Ishikawa (cell line): ENCODE measurements at regions not wholly inside any gene's neighbourhood (a gene's known extent, or its start where the extent isn't known, plus 50 kb on each side); places are given as distances from the start of the nearest gene placed in this dataset.

Experiments
- CEBPB ChIP-seq: IDR thresholded peaks from 2 replicates; pipeline ENCODE4 v1.6.1; 2012
- CREB1 ChIP-seq: IDR thresholded peaks from 2 replicates; pipeline ENCODE4 v1.6.1; 2012; ENCODE audit warnings: low read depth
- EGR1 ChIP-seq: IDR thresholded peaks from 2 replicates; pipeline ENCODE4 v1.6.1; 2012
- EP300 ChIP-seq: IDR thresholded peaks from 2 replicates; pipeline ENCODE4 v1.6.1; 2012; ENCODE audit warnings: borderline replicate concordance
- FOXM1 ChIP-seq: IDR thresholded peaks from 2 replicates; pipeline ENCODE4 v1.6.1; 2012; ENCODE audit warnings: low read depth, borderline replicate concordance
- MAX ChIP-seq: IDR thresholded peaks from 2 replicates; pipeline ENCODE4 v1.6.1; 2012
- NFIC ChIP-seq: IDR thresholded peaks from 2 replicates; pipeline ENCODE4 v1.6.1; 2012
- RAD21 ChIP-seq: IDR thresholded peaks from 2 replicates; pipeline ENCODE4 v1.6.1; 2012; ENCODE audit warnings: low read depth
- REST ChIP-seq: IDR thresholded peaks from 2 replicates; pipeline ENCODE4 v1.6.1; 2012; ENCODE audit warnings: low read depth, mild to moderate bottlenecking
- TAF1 ChIP-seq: IDR thresholded peaks from 2 replicates; pipeline ENCODE4 v1.6.1; 2012; ENCODE audit warnings: low read depth, mild to moderate bottlenecking
- TCF12 ChIP-seq: IDR thresholded peaks from 2 replicates; pipeline ENCODE4 v1.6.1; 2012; ENCODE audit warnings: low read depth
- TEAD4 ChIP-seq: IDR thresholded peaks from 2 replicates; pipeline ENCODE4 v1.6.1; 2012
- USF1 ChIP-seq: IDR thresholded peaks from 2 replicates; pipeline ENCODE4 v1.6.1; 2012
- YY1 ChIP-seq: IDR thresholded peaks from 2 replicates; pipeline ENCODE4 v1.6.1; 2012; ENCODE audit warnings: low read depth
- ZBTB7A ChIP-seq: IDR thresholded peaks from 2 replicates; pipeline ENCODE4 v1.6.1; 2012; ENCODE audit warnings: low read depth

GRCh38 chr3:177429771-177430170 lies 232.5 kb upstream of the TBL1XR1 start:
- TF ChIP-seq TAF1: no peak
- TF ChIP-seq CEBPB: no peak
- TF ChIP-seq ZBTB7A: no peak

GRCh38 chr3:177430653-177431052 lies 233.4 kb upstream of the TBL1XR1 start:
- TF ChIP-seq ZBTB7A (no peak), FOXM1 (no peak), TCF12 (no peak), CEBPB (no peak), MAX (no peak), YY1 (no peak), EP300 (no peak), TAF1 (no peak), USF1 (no peak), REST (no peak)

- TF ChIP-seq RAD21 (no peak), TAF1 (no peak), ZBTB7A (no peak), USF1 (peak; percentile 89), EP300 (peak; percentile 61), CEBPB (peak; percentile 20; the same call in 1 of the 2 replicates), TEAD4 (no peak), CREB1 (no peak), TCF12 (peak; percentile 80), REST (no peak), FOXM1 (no peak; the same call in 1 of the 2 replicates), YY1 (no peak), NFIC (peak; percentile 78), MAX (no peak), EGR1 (no peak)
These were observed 234.4 kb upstream of the TBL1XR1 start for GRCh38 chr3:177431525-177432176.

GRCh38 chr3:177435301-177435700 lies 238.0 kb upstream of the TBL1XR1 start:
- no peak for TF ChIP-seq RAD21

- TF ChIP-seq EP300 (no peak), REST (no peak), YY1 (no peak), TAF1 (no peak), CEBPB (no peak), EGR1 (no peak), CREB1 (no peak), MAX (no peak), USF1 (no peak), RAD21 (no peak), ZBTB7A (no peak)
These were observed 240.4 kb upstream of the TBL1XR1 start for GRCh38 chr3:177437513-177438337.
